Fibroblast of mammary gland (primary cell): ENCODE measurements at regions not wholly inside any gene's neighbourhood (a gene's known extent, or its start where the extent isn't known, plus 50 kb on each side); places are given as distances from the start of the nearest gene placed in this dataset.

Source experiments
- DNase-seq: peaks from one replicate; pipeline ENCODE4 v3.0.0-alpha.2; 2010; ENCODE audit warnings: low read depth
- H3K4me3 ChIP-seq: 2 replicates; pipeline ENCODE4 v1.5.1; 2011; ENCODE audit warnings: low read depth, mild to moderate bottlenecking, low read length, moderate library complexity; ENCODE audit not compliant: control insufficient read depth
- CTCF ChIP-seq: conservative IDR thresholded peaks from 2 replicates; pipeline ENCODE4 v1.5.1; 2011; ENCODE audit warnings: low read depth, low read length, inconsistent platforms; ENCODE audit not compliant: control insufficient read depth, insufficient read depth

GRCh38 chr15:66959875-66960274 lies 105.5 kb upstream of the SMAD3 start:
- no peak overlapping the region for H3K4me3 ChIP-seq
- no peak for DNase-seq
- TF ChIP-seq CTCF, result no peak

GRCh38 chr15:66960519-66960918 lies 104.9 kb upstream of the SMAD3 start:
- TF ChIP-seq CTCF, result no peak
- DNase-seq, result no peak
- no peak overlapping the region for H3K4me3 ChIP-seq

GRCh38 chr15:66961407-66961884 lies 104.0 kb upstream of the SMAD3 start:
- no peak for TF ChIP-seq CTCF
- no peak overlapping the region for H3K4me3 ChIP-seq
- peak; percentile 41 for DNase-seq

- no peak for TF ChIP-seq CTCF
- DNase-seq, result no peak
- H3K4me3 ChIP-seq, result no peak overlapping the region
Measured at GRCh38 chr15:66961901-66962300, 103.5 kb upstream of the SMAD3 start.

GRCh38 chr15:66962522-66962921 lies 102.9 kb upstream of the SMAD3 start:
- no peak overlapping the region for H3K4me3 ChIP-seq
- DNase-seq, result no peak
- TF ChIP-seq CTCF, result no peak

- TF ChIP-seq CTCF, result no peak
- no peak for DNase-seq
- no peak overlapping the region for H3K4me3 ChIP-seq
Measured at GRCh38 chr15:66963084-66963483, 102.3 kb upstream of the SMAD3 start.

GRCh38 chr15:66963710-66964109 lies 101.7 kb upstream of the SMAD3 start:
- TF ChIP-seq CTCF, result no peak
- peak; percentile 32 for DNase-seq

More at GRCh38 chr15:66963710-66964109, 101.7 kb upstream of the SMAD3 start:
- H3K4me3 ChIP-seq, result no peak overlapping the region
